ENCODE measurements at regions not wholly inside any gene's neighbourhood (a gene's known extent, or its start where the extent isn't known, plus 50 kb on each side); places are given as distances from the start of the nearest gene placed in this dataset.
"Not testable (repeated sequence)": the region's sequence is repeated elsewhere in the genome, so short reads cannot be mapped to it uniquely, and the experiment has no call there.

DNA sequence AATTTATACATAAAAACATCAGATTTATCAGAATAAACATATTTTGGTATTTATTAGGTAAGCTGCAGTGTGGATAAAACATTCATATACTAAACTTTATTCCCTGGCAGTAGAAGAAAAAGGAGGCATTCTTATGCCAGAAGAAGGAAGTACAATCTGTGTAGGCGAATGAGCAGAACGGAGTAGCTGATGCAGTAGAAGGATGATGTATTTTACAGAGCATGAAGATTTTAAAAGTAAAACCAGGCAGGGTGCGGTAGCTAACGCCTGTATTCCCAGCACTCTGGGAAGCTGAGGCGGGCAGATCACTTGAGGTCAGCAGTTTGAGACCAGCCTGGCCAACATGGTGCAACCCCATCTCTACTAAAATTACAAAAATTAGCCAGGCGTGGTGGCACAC is 294.9 kb upstream of the MKLN1 start:
- no peak overlapping the region for H3K27ac ChIP-seq (ENCODE audit: low read depth, low read length)
- WGBS, 3 donors: 87 to 90% (median 88%) methylated on average over 6 of the region's 6 CpGs

DNA sequence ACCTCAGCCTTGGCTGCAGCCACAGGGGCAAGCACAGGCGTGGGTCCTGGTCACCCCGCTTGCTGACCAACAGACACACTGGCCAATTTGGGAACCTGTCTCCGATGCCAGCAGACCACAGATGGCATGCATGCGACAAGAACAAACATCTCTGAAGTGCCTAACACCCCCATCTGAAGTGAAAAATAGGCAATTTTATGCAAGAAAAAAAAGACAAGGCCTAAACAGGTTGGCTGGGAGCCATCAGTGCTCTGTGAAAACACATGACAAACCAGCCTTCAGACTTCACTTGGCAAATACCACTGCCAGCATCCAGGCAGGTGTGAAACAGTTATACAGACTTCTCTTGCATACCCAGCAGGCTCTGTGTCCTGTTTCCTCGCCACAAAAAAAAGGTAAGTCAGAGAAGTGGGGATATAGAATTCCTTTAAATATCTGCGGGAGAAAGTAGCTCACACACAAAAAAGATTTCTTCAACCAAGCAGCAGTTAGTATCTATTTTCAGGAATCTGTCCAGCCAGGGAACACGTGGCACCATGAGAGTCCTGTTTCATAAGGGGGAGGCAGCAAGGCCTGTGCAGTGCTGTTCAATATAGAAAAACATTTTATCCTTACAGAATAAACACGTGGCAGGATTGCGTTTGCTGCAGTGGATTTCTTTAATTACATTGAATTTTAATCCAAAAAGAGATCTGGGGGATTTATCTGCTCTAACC is 293.4 kb upstream of the MKLN1 start:
- no peak overlapping the region for H3K27ac ChIP-seq (ENCODE audit: low read depth, low read length)
- WGBS, 3 donors: 82 to 88% (median 87%) methylated on average over 9 of the region's 9 CpGs

DNA sequence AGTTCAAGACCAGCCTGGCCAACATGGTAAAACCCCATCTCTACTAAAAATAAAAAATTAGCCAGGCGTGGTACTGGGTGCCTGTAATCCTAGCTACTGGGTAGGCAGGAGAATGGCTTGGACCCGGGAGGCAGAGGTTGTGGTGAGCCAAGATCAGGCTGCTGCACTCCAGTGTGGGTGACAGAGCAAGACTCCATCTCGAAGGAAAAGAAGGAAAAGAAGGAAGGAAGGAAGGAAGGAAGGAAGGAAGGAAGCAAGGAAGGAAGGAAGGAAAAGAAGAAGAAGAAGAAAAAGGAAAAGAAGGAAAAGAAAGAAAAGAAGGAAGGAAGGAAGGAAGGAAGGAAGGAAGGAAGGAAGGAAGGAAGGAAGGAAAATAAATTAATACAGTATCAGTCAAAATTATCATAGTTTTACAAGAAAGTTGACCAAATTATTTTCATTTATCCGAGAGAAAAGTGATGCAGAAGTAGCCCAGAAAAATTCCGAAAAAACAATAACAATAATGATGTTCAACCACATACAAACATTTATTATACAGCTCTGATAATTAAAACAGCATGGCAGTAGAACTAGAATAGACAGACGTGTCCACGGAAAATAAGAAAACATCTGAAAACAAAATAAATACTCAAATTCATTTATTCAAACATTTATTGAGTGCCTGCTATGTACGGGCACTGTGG is 292.4 kb upstream of the MKLN1 start:
- WGBS, 3 donors: 85 to 94% (median 90%) methylated on average over 8 of the region's 8 CpGs
- no peak overlapping the region for H3K27ac ChIP-seq (ENCODE audit: low read depth, low read length)

DNA sequence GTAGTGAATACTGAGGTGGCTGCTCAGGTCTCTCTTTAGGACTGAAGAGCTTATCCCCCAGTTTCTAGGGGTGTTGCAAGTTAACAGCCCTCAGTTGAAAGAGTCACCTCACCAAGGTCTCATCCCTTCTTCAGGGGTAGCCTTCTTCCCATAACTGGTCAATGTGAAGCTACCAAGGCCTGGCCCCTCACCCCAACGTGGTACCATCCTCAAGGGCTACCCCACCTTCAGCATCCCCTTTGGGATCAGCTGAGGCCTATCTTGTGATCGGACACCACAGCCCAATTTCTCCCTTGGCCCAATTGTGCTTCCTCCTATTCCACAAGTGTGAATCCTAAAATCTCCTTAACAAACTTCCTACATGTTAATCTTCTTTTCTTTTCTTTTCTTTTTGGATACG is 289.5 kb upstream of the MKLN1 start:
- 74 to 91% (median 86%) methylated on average over 3 of the region's 3 CpGs for WGBS, 3 donors
- no peak overlapping the region for H3K27ac ChIP-seq (ENCODE audit: low read depth, low read length)

DNA sequence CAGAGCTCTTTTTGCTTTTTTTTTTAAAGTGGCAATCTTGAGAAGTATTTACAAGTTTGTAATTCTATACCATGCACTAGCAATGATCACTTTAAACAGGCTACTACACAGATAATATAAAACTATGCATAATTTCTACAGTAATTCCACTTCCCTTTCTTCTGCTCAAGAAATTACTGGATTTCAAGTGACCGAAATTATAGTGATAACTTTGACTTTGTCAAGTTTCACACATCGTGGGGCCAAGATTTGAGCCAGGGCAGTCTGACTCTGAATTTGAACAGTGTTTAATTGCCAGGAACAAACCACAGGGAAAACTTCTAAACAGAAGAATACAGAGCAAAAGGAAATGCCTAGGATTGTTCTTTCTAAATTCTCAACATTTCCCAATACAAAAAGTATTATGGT is 288.3 kb upstream of the MKLN1 start:
- 22 to 63% (median 32%) methylated on average over 2 of the region's 2 CpGs for WGBS, 3 donors
- no peak overlapping the region for H3K27ac ChIP-seq (ENCODE audit: low read depth, low read length)

DNA sequence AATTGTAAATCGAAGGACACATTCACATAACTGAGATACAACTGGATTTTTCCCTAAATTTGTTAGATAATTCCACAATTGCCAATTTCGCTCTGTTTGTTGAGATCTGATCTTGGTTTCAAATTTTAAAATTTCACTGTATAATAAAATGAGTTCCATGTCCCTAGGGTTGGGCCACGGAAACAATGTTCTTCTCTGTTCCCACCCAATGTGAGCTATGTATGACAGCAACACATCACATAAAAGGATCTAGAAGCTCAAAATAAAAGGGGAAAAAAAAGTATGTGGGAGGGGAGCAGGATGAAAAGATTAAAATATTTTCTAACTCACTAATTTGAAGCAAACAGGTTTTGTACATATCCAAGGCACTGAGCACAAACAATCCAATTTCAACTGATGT is 287.8 kb upstream of the MKLN1 start:
- 65 to 81% (median 75%) methylated on average over 3 of the region's 3 CpGs for WGBS, 3 donors
- no peak overlapping the region for H3K27ac ChIP-seq (ENCODE audit: low read depth, low read length)

DNA sequence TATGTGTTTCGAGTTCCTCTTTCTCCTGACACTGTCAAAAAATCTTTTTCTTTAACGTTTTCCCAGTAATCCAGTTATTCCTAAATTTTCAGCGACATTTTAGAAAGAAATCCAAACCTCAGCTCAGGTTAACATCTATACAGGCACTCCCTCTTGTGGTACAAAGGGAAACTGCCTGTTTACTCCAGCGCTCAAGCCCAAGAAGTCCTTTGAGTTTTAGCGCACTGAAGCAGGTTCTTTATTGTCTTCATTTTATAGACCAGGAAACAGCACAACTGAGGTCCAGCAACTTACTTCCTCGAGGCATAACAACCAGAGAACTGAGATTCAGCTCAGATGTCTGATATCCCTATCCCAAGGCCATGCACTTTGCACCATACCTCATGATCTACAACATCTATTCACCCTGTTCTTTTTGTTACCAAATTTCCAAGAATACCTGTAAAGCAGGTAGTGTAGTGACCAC is 287.2 kb upstream of the MKLN1 start:
- 1 to 5% (median 4%) methylated on average over 6 of the region's 6 CpGs for WGBS, 3 donors
- no peak overlapping the region for H3K27ac ChIP-seq (ENCODE audit: low read depth, low read length)

DNA sequence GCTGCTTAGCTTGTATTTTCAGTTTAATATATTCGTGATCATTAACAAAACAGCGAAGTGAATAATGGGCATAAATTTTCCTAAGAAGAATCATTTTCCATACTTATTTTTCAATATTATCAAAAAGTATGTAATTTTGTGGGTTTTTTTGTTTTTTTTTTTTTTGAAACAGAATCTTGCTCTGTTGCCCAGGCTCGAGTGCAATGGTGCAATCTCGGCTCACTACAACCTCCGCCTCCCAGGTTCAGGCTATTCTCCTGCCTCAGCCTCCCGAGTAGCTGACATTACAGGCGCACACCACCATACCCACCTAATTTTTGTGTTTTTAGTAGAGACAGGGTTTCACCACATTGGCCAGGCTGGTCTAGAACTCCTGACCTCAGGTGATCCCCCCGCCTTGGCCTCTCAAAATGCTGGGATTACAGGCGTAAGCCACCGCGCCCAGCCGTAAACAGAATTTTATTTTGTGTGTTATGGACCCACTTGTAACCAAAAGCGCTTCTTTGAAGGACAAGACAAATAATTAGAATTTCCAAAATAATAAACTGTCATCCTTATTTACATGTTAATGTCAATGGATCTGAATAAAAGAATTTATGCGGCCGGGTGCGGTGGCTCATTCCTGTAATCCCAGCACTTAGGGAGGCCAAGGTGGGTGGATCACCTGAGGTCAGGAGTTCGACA is 286.5 kb upstream of the MKLN1 start:
- H3K27ac ChIP-seq (ENCODE audit: low read depth, low read length): not testable (repeated sequence)
- WGBS, 3 donors: 95 to 98% (median 97%) methylated on average over 17 of the region's 17 CpGs

DNA sequence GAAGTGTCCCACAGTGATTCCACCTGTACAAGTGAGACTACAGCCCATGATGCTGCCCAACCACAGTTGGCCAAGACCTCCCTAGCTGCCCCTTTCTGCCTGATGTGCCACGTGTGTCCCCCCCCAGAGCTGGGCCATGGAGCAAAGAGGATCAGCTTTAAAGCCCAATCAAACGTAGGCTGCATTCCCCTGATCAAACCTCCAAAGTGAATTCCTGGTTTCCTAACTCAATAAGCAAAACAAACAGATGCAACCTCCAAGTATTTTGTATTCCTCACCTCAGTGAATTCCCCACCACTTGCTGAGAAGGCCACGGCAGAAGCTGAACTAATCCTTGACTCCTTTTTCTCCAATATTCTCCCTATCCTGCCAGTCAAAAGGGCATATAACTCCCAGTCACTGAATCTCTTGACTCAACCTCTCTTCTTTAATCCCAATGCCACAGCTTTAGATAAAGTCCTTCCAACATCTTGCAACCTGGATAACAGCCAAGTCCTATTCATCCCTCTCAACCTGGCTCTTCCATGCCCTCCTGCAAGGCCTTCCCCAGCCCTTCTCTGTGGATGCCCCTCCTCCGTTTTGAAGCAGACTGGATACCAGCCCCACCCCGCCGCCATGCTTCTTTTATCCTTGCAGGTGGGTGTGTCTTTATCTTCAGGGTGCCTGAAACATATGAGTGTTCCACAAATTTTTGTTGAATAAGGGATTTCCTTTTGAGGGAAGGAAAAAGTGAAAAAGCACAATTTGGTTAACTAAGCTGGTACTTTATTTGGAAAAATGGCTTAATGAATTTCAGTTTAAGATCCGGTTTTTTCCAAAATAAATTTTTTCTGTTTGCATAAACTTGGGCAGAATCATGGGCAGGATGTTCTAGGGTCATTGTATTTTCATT is 285.2 kb upstream of the MKLN1 start:
- 74 to 83% (median 83%) methylated on average over 7 of the region's 7 CpGs for WGBS, 3 donors
- H3K27ac ChIP-seq (ENCODE audit: low read depth, low read length): no peak overlapping the region

DNA sequence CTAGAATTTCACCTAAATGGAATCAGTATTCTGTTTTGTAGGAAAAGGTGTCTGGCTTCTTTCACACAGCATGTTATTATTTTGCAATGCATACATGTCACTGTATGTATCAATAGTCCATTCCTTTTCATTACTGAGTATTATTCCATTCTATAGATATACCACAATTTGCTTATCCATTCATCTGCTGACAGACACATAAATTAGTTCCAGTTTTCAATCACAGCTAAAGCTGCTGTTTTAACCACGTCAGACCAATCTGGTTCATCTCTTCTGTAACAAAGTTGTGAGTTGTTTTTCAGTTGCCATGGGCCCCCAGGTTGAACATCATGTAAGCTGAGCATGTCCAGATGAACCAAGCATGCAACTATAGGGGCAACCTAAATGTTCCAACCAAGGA is 282.1 kb upstream of the MKLN1 start:
- H3K27ac ChIP-seq (ENCODE audit: low read depth, low read length): no peak overlapping the region
- WGBS, 3 donors: 85 to 97% (median 94%) methylated on average over 1 of the region's 1 CpG

DNA sequence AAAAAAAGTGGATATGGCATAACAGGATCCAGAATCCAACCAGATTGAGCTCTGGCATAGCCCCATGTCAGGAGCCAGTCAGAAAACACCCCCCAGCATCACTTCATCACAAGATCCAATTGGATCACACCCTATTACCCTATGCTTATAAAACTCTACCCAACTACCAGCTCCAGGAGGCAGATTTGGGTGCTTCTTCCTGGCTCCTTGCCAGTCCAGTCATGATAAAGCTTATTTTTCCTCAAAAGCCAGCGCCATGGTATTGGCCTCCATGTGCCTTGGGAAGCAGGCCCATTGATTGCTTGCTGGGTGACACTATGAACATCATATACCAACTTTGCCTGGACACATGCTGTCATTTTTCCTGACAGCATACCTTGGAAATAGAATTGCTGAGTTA is 281.4 kb upstream of the MKLN1 start:
- no peak overlapping the region for H3K27ac ChIP-seq (ENCODE audit: low read depth, low read length)
- WGBS, 3 donors: 95 to 100% (median 97%) methylated on average over 1 of the region's 1 CpG

DNA sequence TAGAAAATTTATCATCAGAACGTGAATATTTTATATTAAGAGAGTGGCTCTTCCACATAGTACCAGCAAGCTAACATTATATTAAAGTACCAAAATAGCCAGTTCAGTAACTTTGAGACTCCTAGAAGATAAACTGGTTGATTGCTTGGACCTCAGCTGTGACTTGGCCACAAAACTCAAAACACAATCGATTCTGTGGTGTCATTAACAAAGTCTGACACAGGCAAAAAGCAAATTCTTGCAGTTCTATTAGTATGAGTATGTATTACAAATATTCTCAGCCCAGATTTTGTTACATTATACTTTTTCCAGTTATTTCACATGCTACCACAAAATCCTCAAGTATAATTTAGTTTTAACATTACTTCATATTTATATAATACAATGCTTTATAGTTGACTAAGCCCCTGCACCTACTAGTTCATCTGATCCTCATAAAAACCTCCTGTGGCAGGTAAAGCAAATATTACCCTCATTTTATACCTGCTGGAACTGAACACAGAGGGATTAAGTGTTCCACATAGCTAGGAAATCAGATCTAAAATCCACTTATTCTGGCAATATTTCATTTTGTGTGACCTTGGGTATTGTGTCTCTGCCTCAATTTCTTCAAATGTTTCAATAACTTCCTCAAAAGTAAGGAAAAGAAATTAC is 279.9 kb upstream of the MKLN1 start:
- WGBS, 3 donors: 51 to 76% (median 66%) methylated on average over 2 of the region's 2 CpGs
- no peak overlapping the region for H3K27ac ChIP-seq (ENCODE audit: low read depth, low read length)

DNA sequence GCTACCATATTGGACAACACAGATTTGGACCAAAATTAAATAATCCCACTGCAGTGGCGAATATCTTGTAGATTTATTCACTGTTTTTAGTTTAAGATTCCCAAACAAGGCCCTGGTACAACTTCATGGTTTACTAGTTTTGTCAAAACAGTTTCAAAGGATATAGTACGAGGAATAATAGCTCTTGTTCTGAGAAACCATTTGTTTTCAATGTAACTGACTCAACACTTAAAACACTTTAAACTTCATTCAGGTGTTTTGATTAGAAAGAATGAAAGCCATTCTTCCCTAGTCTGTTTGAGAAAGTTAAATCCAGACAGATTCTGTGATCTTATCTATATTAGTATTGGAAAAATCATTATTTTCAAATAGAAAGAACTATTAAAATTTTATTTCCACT is 276.4 kb upstream of the MKLN1 start:
- 93 to 95% (median 93%) methylated on average over 2 of the region's 2 CpGs for WGBS, 3 donors
- no peak overlapping the region for H3K27ac ChIP-seq (ENCODE audit: low read depth, low read length)

DNA sequence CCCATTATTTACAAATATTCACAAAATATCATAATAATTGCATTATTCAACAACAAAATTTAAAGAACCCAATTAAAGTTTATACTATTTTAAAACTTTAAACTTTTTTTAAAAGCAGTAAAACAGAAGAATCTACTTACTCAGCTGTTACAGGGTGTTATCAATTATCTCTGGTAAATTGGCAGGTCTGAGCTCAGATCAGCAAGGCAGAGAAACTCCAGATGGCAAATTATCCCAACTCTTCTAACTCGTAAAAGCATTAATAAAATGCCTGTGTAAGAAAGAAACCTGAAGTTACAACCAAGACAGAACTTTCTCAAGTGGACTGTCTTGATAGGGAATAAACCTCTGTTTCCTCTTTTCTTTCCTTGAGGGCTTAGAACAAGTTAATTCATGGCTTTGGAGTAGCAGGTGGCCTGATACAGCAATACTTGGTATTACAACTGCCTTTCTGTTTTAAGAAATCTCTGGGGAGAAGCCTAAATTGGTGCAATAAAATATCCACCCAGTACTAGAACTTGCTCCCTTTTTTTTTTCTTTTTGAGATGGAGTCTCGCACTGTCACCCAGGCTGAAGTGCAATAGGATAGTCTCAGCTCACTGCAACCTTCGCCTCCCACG is 275.3 kb upstream of the MKLN1 start:
- H3K27ac ChIP-seq (ENCODE audit: low read depth, low read length): no peak overlapping the region
- WGBS, 3 donors: 65 to 78% (median 65%) methylated on average over 4 of the region's 4 CpGs

DNA sequence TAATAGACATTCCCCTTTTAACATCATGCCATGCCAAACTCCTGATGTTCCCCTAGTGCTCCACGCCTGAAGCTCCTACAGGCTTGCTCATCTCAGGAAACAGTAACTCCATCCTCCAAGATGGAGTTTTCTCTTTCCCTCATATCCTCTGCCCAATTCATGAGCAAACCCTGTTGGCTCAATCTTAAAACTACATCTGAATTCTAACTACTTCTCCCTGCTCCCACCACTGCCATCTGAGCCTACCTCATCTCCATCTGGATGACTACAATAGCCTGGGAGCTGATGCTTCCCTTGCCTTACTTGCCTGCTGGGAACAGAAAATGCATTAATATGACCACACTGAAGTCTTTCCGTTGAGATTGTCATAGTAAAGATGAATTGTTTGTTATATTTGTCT is 271.7 kb upstream of the MKLN1 start:
- H3K27ac ChIP-seq (ENCODE audit: low read depth, low read length): no peak overlapping the region

DNA sequence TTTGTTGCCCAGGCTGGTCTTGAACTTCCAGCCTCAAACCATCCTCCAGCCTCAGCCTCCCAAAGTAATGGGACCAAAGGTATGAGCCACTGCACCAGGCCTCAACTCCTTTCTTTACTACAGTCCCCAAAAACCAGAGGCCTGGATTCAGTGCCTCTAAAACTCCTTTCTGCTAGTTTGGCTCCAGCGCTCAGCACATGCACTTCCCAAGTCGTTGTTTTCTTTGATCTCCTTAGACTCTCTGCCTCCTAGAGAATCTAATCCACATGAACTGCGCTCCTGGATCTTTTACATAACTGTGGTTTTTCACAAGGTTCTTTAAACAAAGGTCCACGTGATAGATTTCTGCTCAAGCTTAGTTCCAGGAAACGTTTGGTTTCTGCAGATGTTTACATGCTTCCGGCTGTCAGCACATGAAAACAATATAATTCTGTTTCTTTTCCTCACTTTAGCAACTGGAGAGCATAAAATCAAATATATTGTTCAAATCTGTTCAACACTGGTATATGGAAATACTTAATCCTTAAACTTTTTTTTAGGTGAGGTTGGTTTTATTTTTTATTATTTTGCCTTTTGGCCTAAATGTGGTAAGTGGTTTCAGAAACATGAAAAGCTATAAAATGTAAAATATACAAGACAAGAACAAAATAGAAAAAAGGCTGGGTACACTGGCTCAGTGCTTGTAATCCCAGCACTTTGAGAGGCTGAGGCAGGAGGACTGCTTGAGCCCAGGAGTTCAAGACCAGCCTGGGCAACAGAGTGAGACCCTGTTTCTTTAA is 270.5 kb upstream of the MKLN1 start:
- H3K27ac ChIP-seq (ENCODE audit: low read depth, low read length): no peak overlapping the region
- 7 to 14% (median 9%) methylated on average over 6 of the region's 6 CpGs for WGBS, 3 donors

More for the DNA sequence above, 271.7 kb upstream of the MKLN1 start:
- WGBS, 3 donors: 67 to 75% (median 69%) methylated on average over 2 of the region's 2 CpGs

DNA sequence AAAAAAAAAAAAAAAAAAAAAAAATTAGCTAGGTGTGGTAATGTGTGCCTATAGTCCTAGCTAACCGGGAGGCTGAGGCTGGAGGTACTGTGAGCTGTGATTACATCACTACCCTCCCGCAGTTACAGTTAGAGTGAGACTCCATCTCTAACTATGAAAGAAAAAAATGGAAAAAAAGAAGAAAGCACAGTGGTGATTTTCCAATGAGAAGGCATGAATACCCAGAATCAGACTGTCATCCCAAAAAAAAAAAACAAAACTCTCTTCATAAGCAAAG is 269.9 kb upstream of the MKLN1 start:
- WGBS, 3 donors: 6 to 26% (median 16%) methylated on average over 2 of the region's 2 CpGs
- H3K27ac ChIP-seq (ENCODE audit: low read depth, low read length): no peak overlapping the region
